ENCODE measurements at regions not wholly inside any gene's neighbourhood (a gene's known extent, or its start where the extent isn't known, plus 50 kb on each side); places are given as distances from the start of the nearest gene placed in this dataset.

DNA sequence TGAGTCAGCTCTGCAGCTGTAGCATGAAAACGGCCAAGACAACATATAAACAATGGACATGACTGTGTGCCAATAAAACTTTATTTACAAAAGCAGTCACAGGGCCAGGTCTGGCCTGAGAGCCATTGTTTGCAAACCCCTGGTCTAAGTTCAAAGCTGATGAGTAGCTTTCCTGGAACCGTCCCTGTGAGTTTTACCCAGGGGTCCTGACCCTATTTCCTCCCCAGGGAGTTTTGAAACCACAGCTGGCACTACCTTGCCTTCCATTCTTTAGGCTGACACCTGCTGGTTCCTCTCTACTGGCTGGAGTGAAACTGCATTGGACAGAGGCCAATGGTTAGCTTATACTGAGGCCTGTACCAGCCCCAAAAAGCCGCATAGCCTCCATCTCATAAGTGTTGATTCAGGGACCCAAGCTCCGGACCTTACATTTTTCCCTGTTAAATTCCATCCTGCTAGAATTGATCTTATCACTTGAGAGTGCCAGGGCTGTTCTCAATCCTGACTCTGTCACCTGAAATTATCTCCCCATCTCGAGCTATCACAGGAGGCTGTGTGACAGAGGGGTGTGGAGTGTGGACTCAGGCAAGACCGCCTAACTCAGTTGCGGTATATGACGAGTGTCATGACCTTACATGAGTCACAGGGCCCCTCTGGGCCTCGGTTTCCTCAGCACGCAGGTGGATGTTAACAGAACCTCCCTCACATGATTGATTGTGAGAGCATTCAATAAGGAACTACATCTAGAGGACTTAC, 343.6 kb downstream of the NPHP4 start:
- Histone ChIP-seq H3K9me3 (ENCODE audit: control insufficient read depth, low read length) (no peaks in the 10 kb centered on the region), H3K36me3 (ENCODE audit: control insufficient read depth, insufficient read depth, low read length) (no peaks in the 10 kb centered on the region), H3K9ac (no peak overlapping the region), H3K4me3 (ENCODE audit: low read depth, low read length) (no peak overlapping the region), H3K4me2 (ENCODE audit: low read length) (no peak overlapping the region), H3K27me3 (ENCODE audit: control insufficient read depth, insufficient read depth, low read length) (no peaks in the 10 kb centered on the region), H2AFZ (no peak overlapping the region), H3K79me2 (no peaks in the 10 kb centered on the region), H3K4me1 (no peaks in the 10 kb centered on the region), H3K27ac (no peak overlapping the region)
- TF ChIP-seq CTCF (IDR thresholded peaks at IDR 0.05), result no peak

GRCh38 chr1:5647234-5647633, 345.0 kb downstream of the NPHP4 start:
- Histone ChIP-seq H3K9ac (no peak overlapping the region), H3K27me3 (ENCODE audit: control insufficient read depth, insufficient read depth, low read length) (no peaks in the 10 kb centered on the region), H3K4me3 (ENCODE audit: low read depth, low read length) (no peak overlapping the region), H3K9me3 (ENCODE audit: control insufficient read depth, low read length) (no peaks in the 10 kb centered on the region), H3K27ac (no peak overlapping the region), H3K4me1 (no peaks in the 10 kb centered on the region), H3K4me2 (ENCODE audit: low read length) (no peak overlapping the region), H3K36me3 (ENCODE audit: control insufficient read depth, insufficient read depth, low read length) (no peaks in the 10 kb centered on the region), H3K79me2 (no peaks in the 10 kb centered on the region), H2AFZ (no peak overlapping the region)
- no peak for TF ChIP-seq CTCF (IDR thresholded peaks at IDR 0.05)

DNA sequence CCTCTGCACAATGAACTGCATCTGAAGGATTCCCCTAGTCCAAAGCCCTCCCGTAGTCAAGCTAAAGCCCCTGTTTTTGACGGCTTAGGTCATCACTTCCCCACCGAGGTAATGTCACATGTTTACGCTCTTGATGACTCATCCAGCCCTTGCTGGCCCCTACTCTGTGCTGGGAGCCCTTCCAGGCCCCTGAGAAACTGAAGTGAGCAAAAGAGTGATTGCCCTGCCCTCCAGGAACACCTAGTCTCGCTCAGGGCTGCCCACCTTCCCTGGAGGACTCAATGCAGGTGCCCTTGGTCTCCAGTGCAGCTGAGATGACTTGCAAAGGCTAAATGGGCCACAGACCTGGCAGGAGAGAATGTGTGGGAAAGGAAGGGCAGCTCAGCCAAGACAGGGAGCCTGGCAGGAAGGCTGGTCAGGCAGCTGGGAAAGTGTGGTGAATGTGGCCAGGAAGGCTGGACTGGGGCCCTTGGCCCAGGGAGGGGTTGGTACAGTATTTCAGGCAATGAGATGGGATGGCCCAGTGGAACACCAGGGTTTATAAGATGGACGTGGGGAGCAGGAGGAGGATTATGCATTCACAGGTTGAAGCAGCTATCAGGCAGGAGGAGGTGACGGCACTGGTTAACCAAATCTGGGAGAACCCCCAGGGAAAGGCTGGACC, 345.6 kb downstream of the NPHP4 start:
- Histone ChIP-seq H3K79me2 (no peaks in the 10 kb centered on the region), H3K4me3 (ENCODE audit: low read depth, low read length) (no peak overlapping the region), H3K27me3 (ENCODE audit: control insufficient read depth, insufficient read depth, low read length) (no peaks in the 10 kb centered on the region), H3K27ac (no peak overlapping the region), H2AFZ (no peak overlapping the region), H3K36me3 (ENCODE audit: control insufficient read depth, insufficient read depth, low read length) (no peaks in the 10 kb centered on the region), H3K9me3 (ENCODE audit: control insufficient read depth, low read length) (no peaks in the 10 kb centered on the region), H3K4me1 (no peaks in the 10 kb centered on the region), H3K9ac (no peak overlapping the region), H3K4me2 (ENCODE audit: low read length) (no peak overlapping the region)
- TF ChIP-seq CTCF (IDR thresholded peaks at IDR 0.05), result no peak

- no peaks in the 10 kb centered on the region for H3K27me3 ChIP-seq (ENCODE audit: control insufficient read depth, insufficient read depth, low read length)
- no peaks in the 10 kb centered on the region for H3K79me2 ChIP-seq
- no peak for TF ChIP-seq CTCF (IDR thresholded peaks at IDR 0.05)
- H3K4me3 ChIP-seq (ENCODE audit: low read depth, low read length), result no peak overlapping the region
- no peaks in the 10 kb centered on the region for H3K4me1 ChIP-seq
- H2AFZ ChIP-seq, result no peak overlapping the region
- no peak overlapping the region for H3K9ac ChIP-seq
- no peaks in the 10 kb centered on the region for H3K9me3 ChIP-seq (ENCODE audit: control insufficient read depth, low read length)
- no peak overlapping the region for H3K27ac ChIP-seq
- no peak overlapping the region for H3K4me2 ChIP-seq (ENCODE audit: low read length)
- no peaks in the 10 kb centered on the region for H3K36me3 ChIP-seq (ENCODE audit: control insufficient read depth, insufficient read depth, low read length)
Observed at GRCh38 chr1:5645929-5646328, 346.3 kb downstream of the NPHP4 start.

GRCh38 chr1:5645135-5645399, 347.2 kb downstream of the NPHP4 start:
- Histone ChIP-seq H3K9ac (no peak overlapping the region), H3K4me3 (ENCODE audit: low read depth, low read length) (no peak overlapping the region), H3K27me3 (ENCODE audit: control insufficient read depth, insufficient read depth, low read length) (no peaks in the 10 kb centered on the region), H2AFZ (no peak overlapping the region), H3K36me3 (ENCODE audit: control insufficient read depth, insufficient read depth, low read length) (no peaks in the 10 kb centered on the region), H3K9me3 (ENCODE audit: control insufficient read depth, low read length) (no peaks in the 10 kb centered on the region), H3K4me1 (no peaks in the 10 kb centered on the region), H3K4me2 (ENCODE audit: low read length) (no peak overlapping the region), H3K79me2 (no peaks in the 10 kb centered on the region), H3K27ac (no peak overlapping the region)
- no peak for TF ChIP-seq CTCF (IDR thresholded peaks at IDR 0.05)
